Smooth muscle cell (in vitro differentiated cells): ENCODE measurements at regions not wholly inside any gene's neighbourhood (a gene's known extent, or its start where the extent isn't known, plus 50 kb on each side); places are given as distances from the start of the nearest gene placed in this dataset.
A peak's percentile ranks its signal among the peaks of the same experiment; 100 is the strongest.

Experiments
- DNase-seq: peaks from one replicate; lab custom pipeline; 2025; ENCODE audit not compliant: unreplicated experiment; lab: John Stamatoyannopoulos, UW
- H2AFZ ChIP-seq: fragments of 200-600 bp; sonication (generic); 2 replicates; pipeline ENCODE4 v1.6.0; 2016; ENCODE audit warnings: antibody characterized with exemption, low read depth, mild to moderate bottlenecking
- H3F3A ChIP-seq: fragments of 200-600 bp; sonication (generic); 2 replicates; pipeline ENCODE4 v1.6.0; 2017; ENCODE audit warnings: antibody characterized with exemption, low read depth
- H3K27ac ChIP-seq: fragments of 200-600 bp; sonication (generic); 2 replicates; pipeline ENCODE4 v1.5.1; 2016; ENCODE audit warnings: low read depth, mild to moderate bottlenecking
- H3K27me3 ChIP-seq: fragments of 200-600 bp; sonication (generic); 2 replicates; pipeline ENCODE4 v1.6.1; 2016; ENCODE audit warnings: low read depth, mild to moderate bottlenecking
- H3K36me3 ChIP-seq: fragments of 200-600 bp; sonication (generic); 2 replicates; pipeline ENCODE4 v1.5.1; 2016; ENCODE audit warnings: low read depth
- H3K4me1 ChIP-seq: fragments of 200-600 bp; sonication (generic); 2 replicates; pipeline ENCODE4 v1.5.1; 2016; ENCODE audit warnings: low read depth
- H3K4me2 ChIP-seq: fragments of 200-600 bp; sonication (generic); 2 replicates; pipeline ENCODE4 v1.6.0; 2016; ENCODE audit warnings: mild to moderate bottlenecking
- H3K4me3 ChIP-seq: fragments of 200-600 bp; sonication (generic); 2 replicates; pipeline ENCODE4 v1.5.1; 2016; ENCODE audit warnings: mild to moderate bottlenecking
- H3K79me2 ChIP-seq: fragments of 200-600 bp; sonication (generic); 2 replicates; pipeline ENCODE4 v1.6.0; 2016; ENCODE audit warnings: low read depth, mild to moderate bottlenecking
- H3K9ac ChIP-seq: fragments of 200-600 bp; sonication (generic); 2 replicates; pipeline ENCODE4 v1.6.0; 2016; ENCODE audit warnings: low read depth
- H3K9me3 ChIP-seq: fragments of 200-600 bp; sonication (generic); replicated peaks from 2 replicates; pipeline ENCODE4 v1.5.1; 2016; ENCODE audit warnings: low read depth
- H4K20me1 ChIP-seq: fragments of 200-600 bp; sonication (generic); 2 replicates; pipeline ENCODE4 v1.6.0; 2016; ENCODE audit warnings: low read depth
- CTCF ChIP-seq: fragments of 200-600 bp; sonication (generic); IDR thresholded peaks from 2 replicates; pipeline ENCODE4 v1.5.1; 2017; ENCODE audit warnings: borderline replicate concordance, mild to moderate bottlenecking, antibody characterized with exemption; ENCODE audit not compliant: insufficient read depth, poor library complexity, severe bottlenecking
- WGBS: methylation state at CpG from one replicate; pipeline ENCODE4 v1.1.7; 2016; ENCODE audit warnings: low lambda C conversion rate; 5-methylcytosine and 5-hydroxymethylcytosine counted together

DNA sequence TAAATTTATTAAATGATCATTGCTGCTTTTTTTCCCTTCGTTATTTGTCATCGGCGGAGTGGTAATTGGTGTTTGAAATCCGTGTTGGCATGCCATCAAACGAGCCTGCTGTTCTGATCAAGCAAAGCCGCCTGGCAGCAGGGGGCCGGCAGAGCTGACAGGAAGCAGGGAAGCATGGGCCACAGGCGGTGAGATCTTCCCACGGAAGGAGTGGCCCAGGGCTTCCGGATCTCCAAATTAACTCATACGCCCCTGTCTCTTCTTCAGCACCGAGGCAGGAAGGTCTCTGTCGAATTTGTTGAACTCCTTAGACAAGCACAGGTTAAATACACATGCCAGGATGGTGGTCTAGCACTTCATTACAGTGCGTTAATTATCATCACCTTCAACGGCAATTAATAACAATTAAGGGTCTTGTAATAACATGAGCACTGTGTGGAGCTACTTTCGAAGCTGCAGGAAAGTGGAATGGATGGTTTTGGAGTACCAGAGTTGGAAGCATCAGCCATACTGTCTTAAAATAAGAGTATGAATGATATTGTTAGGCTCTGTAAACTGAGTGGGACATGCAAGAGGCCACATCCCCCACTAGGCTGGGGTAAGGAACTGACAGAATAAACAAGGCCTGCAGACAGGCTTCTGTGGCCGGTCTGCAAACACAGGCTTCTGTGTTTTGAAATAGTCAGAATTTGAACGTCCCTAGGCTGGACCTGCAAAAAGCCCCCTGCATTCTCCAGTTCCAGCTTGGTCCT lies 199.4 kb upstream of the DAB1 start:
- DNase-seq = no peak
- H3K27me3 ChIP-seq = no peaks in the 10 kb centered on the region
- H3K4me1 ChIP-seq = peaks cover 17% of the 10 kb centered on the region
- no peaks in the 10 kb centered on the region for H3K79me2 ChIP-seq
- WGBS = 23% methylated on average over 18 of the region's 18 CpGs
- H3K4me3 ChIP-seq = no peak overlapping the region
- H3K36me3 ChIP-seq = no peaks in the 10 kb centered on the region
- H2AFZ ChIP-seq = peak overlapping the region; percentile 61
- H3K4me2 ChIP-seq = peak overlapping the region; percentile 53
- H3K9ac ChIP-seq = no peak overlapping the region
- no peak for TF ChIP-seq CTCF
- no peaks in the 10 kb centered on the region for H3K9me3 ChIP-seq
- H3K27ac ChIP-seq = no peak overlapping the region
- H3F3A ChIP-seq = peaks cover 6% of the 10 kb centered on the region
- H4K20me1 ChIP-seq = no peaks in the 10 kb centered on the region

GRCh38 chr1:57621776-57622175 lies 197.9 kb upstream of the DAB1 start:
- H3K79me2 ChIP-seq = no peaks in the 10 kb centered on the region
- no peaks in the 10 kb centered on the region for H4K20me1 ChIP-seq
- no peak overlapping the region for H3K4me2 ChIP-seq
- H3K4me1 ChIP-seq = peaks cover 17% of the 10 kb centered on the region
- no peaks in the 10 kb centered on the region for H3K27me3 ChIP-seq
- no peaks in the 10 kb centered on the region for H3K36me3 ChIP-seq
- H2AFZ ChIP-seq = no peak overlapping the region
- no peak for TF ChIP-seq CTCF
- H3K9ac ChIP-seq = no peak overlapping the region
- DNase-seq = no peak
- H3K9me3 ChIP-seq = no peaks in the 10 kb centered on the region
- H3F3A ChIP-seq = peaks cover 6% of the 10 kb centered on the region
- 52% methylated on average over 1 of the region's 1 CpG for WGBS
- no peak overlapping the region for H3K4me3 ChIP-seq
- H3K27ac ChIP-seq = no peak overlapping the region

DNA sequence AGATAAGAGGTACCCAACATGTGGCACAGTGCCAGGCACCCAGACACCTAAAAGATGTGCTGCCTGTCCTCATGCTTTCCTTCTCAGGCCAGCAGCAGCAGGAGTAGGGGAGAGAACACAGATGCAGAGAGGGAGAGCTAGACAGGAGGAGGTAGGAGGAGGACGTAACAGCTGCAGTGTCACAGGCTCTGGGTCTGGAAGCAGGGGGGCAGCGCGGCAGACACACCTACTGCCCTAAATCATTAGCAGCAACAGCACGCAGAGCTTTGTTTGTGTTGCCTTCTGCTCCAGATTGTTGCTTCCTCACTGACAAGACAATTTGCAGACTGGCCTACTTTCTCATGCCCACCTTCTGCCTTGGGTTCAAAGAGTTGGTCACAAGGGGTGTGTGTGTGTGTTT lies 196.7 kb upstream of the DAB1 start:
- H4K20me1 ChIP-seq = no peaks in the 10 kb centered on the region
- no peaks in the 10 kb centered on the region for H3K79me2 ChIP-seq
- no peak for TF ChIP-seq CTCF
- H2AFZ ChIP-seq = no peak overlapping the region
- no peak overlapping the region for H3K4me3 ChIP-seq
- no peak overlapping the region for H3K4me2 ChIP-seq
- WGBS = 65% methylated on average over 4 of the region's 4 CpGs
- H3F3A ChIP-seq = peaks cover 6% of the 10 kb centered on the region
- H3K27ac ChIP-seq = no peak overlapping the region
- no peaks in the 10 kb centered on the region for H3K27me3 ChIP-seq
- peaks cover 17% of the 10 kb centered on the region for H3K4me1 ChIP-seq
- no peak for DNase-seq
- H3K9me3 ChIP-seq = no peaks in the 10 kb centered on the region
- H3K9ac ChIP-seq = no peak overlapping the region
- H3K36me3 ChIP-seq = no peaks in the 10 kb centered on the region

DNA sequence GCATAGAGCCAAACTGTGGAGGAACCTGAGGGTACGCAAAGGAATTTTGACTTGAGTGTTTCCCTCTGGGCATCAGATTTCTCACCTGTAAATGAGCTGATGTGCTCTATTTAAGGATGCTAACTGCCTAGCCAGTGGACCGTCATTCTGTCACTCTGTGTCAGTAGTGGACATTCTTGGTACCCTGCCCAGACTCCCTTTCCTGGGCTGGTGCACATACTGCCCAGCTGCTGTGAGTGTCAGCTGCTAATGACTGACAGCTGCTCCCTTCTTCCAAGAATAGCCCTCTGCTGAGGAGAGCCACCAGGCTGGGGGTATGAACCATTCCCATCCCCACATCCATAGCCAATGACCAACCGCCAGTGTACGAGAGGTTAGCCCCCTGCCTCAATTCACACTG lies 193.1 kb upstream of the DAB1 start:
- Histone ChIP-seq H3K9ac (no peak overlapping the region), H3K4me2 (no peak overlapping the region), H2AFZ (no peak overlapping the region), H3K79me2 (no peaks in the 10 kb centered on the region), H3K27me3 (no peaks in the 10 kb centered on the region), H3K4me1 (no peaks in the 10 kb centered on the region), H4K20me1 (no peaks in the 10 kb centered on the region), H3K36me3 (no peaks in the 10 kb centered on the region), H3K4me3 (no peak overlapping the region), H3K27ac (no peak overlapping the region), H3K9me3 (no peaks in the 10 kb centered on the region), H3F3A (no peaks in the 10 kb centered on the region)
- DNase-seq = no peak
- no peak for TF ChIP-seq CTCF
- WGBS = 96% methylated on average over 4 of the region's 4 CpGs
